Fibroblast of villous mesenchyme (primary cell): ENCODE measurements at regions not wholly inside any gene's neighbourhood (a gene's known extent, or its start where the extent isn't known, plus 50 kb on each side); places are given as distances from the start of the nearest gene placed in this dataset.

Experiments used
- DNase-seq: peaks from one replicate; pipeline ENCODE4 v3.0.0-alpha.2; 2010; ENCODE audit warnings: low read depth
- H3K4me3 ChIP-seq: 2 replicates; pipeline ENCODE4 v1.5.1; 2011; ENCODE audit warnings: low read depth, mild to moderate bottlenecking, low read length
- CTCF ChIP-seq: IDR thresholded peaks from 2 replicates; pipeline ENCODE4 v1.5.1; 2012; ENCODE audit warnings: low read depth, mild to moderate bottlenecking, low read length; ENCODE audit not compliant: insufficient read depth

GRCh38 chr9:120236596-120236995 is 343.4 kb downstream of the CDK5RAP2 start:
- no peak for DNase-seq
- no peak overlapping the region for H3K4me3 ChIP-seq
- no peak for TF ChIP-seq CTCF

- no peak for DNase-seq
- no peak for TF ChIP-seq CTCF
- no peak overlapping the region for H3K4me3 ChIP-seq
Measured at GRCh38 chr9:120235081-120235480, 344.9 kb downstream of the CDK5RAP2 start.

GRCh38 chr9:120230227-120230626 is 349.7 kb downstream of the CDK5RAP2 start:
- TF ChIP-seq CTCF = no peak
- no peak overlapping the region for H3K4me3 ChIP-seq
- DNase-seq = no peak

- no peak for TF ChIP-seq CTCF
Measured at GRCh38 chr9:120221844-120222243, 358.1 kb downstream of the CDK5RAP2 start.

GRCh38 chr9:120214332-120214731 is 365.6 kb downstream of the CDK5RAP2 start:
- DNase-seq = no peak
- TF ChIP-seq CTCF = no peak
- no peak overlapping the region for H3K4me3 ChIP-seq

More at GRCh38 chr9:120221844-120222243, 358.1 kb downstream of the CDK5RAP2 start:
- no peak overlapping the region for H3K4me3 ChIP-seq
- no peak for DNase-seq

- no peak for DNase-seq
- no peak overlapping the region for H3K4me3 ChIP-seq
- no peak for TF ChIP-seq CTCF
Measured at GRCh38 chr9:120212853-120213200, 367.1 kb downstream of the CDK5RAP2 start.

GRCh38 chr9:120212153-120212852 is 367.7 kb downstream of the CDK5RAP2 start:
- H3K4me3 ChIP-seq = no peak overlapping the region
- TF ChIP-seq CTCF = no peak
- no peak for DNase-seq
